DND-41 (cell line): ENCODE measurements at regions not wholly inside any gene's neighbourhood (a gene's known extent, or its start where the extent isn't known, plus 50 kb on each side); places are given as distances from the start of the nearest gene placed in this dataset.

Source experiments
- CTCF ChIP-seq: IDR thresholded peaks from 2 replicates; pipeline ENCODE4 v1.5.1; 2012; ENCODE audit warnings: borderline replicate concordance, low read length, moderate library complexity, mild to moderate bottlenecking; ENCODE audit not compliant: poor library complexity, severe bottlenecking; ENCODE audit errors: extremely low read depth
- EZH2 ChIP-seq: IDR thresholded peaks from 3 replicates; pipeline ENCODE4 v1.6.1; 2012; ENCODE audit warnings: borderline replicate concordance, low read depth, mild to moderate bottlenecking, moderate library complexity, low read length, inconsistent platforms; ENCODE audit not compliant: severe bottlenecking

GRCh38 chr2:64205415-64205814, 61.2 kb upstream of the PELI1 start:
- TF ChIP-seq CTCF (no peak), EZH2 (no peak)
